Fibroblast of skin of right quadriceps (primary cell): ENCODE measurements at regions not wholly inside any gene's neighbourhood (a gene's known extent, or its start where the extent isn't known, plus 50 kb on each side); places are given as distances from the start of the nearest gene placed in this dataset.
"Not testable (repeated sequence)": the region's sequence is repeated elsewhere in the genome, so short reads cannot be mapped to it uniquely, and the experiment has no call there.

Source experiments
- DNase-seq: peaks from one replicate; pipeline ENCODE4 v3.0.0-alpha.2; 2013

GRCh38 chr10:9845075-9845474, 1172.6 kb upstream of the CELF2 start:
- no peak for DNase-seq

- no peak for DNase-seq
Measured at GRCh38 chr10:9848278-9848677, 1169.4 kb upstream of the CELF2 start.

- DNase-seq: no peak
Measured at GRCh38 chr10:9848981-9849380, 1168.7 kb upstream of the CELF2 start.

- DNase-seq: no peak
Measured at GRCh38 chr10:9850415-9850814, 1167.3 kb upstream of the CELF2 start.

GRCh38 chr10:9851808-9852207, 1165.9 kb upstream of the CELF2 start:
- DNase-seq: no peak

- DNase-seq: no peak
Measured at GRCh38 chr10:9853405-9854355, 1164.0 kb upstream of the CELF2 start.

- not testable (repeated sequence) for DNase-seq
Measured at GRCh38 chr10:9855451-9855850, 1162.2 kb upstream of the CELF2 start.

- peak; percentile 16 for DNase-seq
Measured at GRCh38 chr10:9858816-9859215, 1158.9 kb upstream of the CELF2 start.

- DNase-seq: peak; percentile 5
Measured at GRCh38 chr10:9860045-9860444, 1157.6 kb upstream of the CELF2 start.

- no peak for DNase-seq
Measured at GRCh38 chr10:9863559-9864121, 1154.0 kb upstream of the CELF2 start.

- DNase-seq: no peak
Measured at GRCh38 chr10:9868499-9868898, 1149.2 kb upstream of the CELF2 start.

GRCh38 chr10:9869205-9869604, 1148.5 kb upstream of the CELF2 start:
- DNase-seq: peak; percentile 42

GRCh38 chr10:9869606-9870176, 1148.0 kb upstream of the CELF2 start:
- no peak for DNase-seq

GRCh38 chr10:9875353-9875752, 1142.3 kb upstream of the CELF2 start:
- DNase-seq: no peak

GRCh38 chr10:9877978-9878377, 1139.7 kb upstream of the CELF2 start:
- no peak for DNase-seq

GRCh38 chr10:9878383-9878782, 1139.3 kb upstream of the CELF2 start:
- DNase-seq: no peak

- DNase-seq: no peak
Measured at GRCh38 chr10:9885761-9886160, 1131.9 kb upstream of the CELF2 start.

- no peak for DNase-seq
Measured at GRCh38 chr10:9886772-9887171, 1130.9 kb upstream of the CELF2 start.

GRCh38 chr10:9895453-9895852, 1122.2 kb upstream of the CELF2 start:
- no peak for DNase-seq

- no peak for DNase-seq
Measured at GRCh38 chr10:9895981-9896380, 1121.7 kb upstream of the CELF2 start.

- no peak for DNase-seq
Measured at GRCh38 chr10:9898633-9899395, 1118.9 kb upstream of the CELF2 start.

- DNase-seq: no peak
Measured at GRCh38 chr10:9900751-9901150, 1116.9 kb upstream of the CELF2 start.

- DNase-seq: no peak
Measured at GRCh38 chr10:9901971-9902370, 1115.7 kb upstream of the CELF2 start.
